ENCODE measurements at regions not wholly inside any gene's neighbourhood (a gene's known extent, or its start where the extent isn't known, plus 50 kb on each side); places are given as distances from the start of the nearest gene placed in this dataset.

DNA sequence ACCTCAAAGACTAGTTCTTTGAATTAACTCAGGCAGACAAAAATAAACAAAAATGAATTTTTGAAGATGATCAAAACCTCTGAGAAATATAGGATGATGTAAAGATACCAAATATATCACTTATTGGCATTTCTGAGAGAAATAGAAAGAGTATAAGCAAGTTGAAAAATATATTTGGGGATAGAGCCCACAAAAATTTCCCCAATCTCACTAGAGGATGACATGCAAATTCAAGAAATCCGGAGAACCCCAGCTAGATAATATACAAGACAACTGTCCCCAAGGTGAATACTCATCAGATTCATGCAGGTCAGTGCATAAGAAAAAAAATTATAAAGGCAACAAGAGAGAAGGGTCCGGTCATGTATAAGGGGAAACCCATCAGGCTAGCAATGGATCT, 129.1 kb downstream of the CXXC4 start:
- TF ChIP-seq POLR2A (IDR thresholded peaks at IDR 0.05): no peak
- no peak for TF ChIP-seq CTCF (IDR thresholded peaks at IDR 0.05)
